IPS-20b (cell line): ENCODE measurements at regions not wholly inside any gene's neighbourhood (a gene's known extent, or its start where the extent isn't known, plus 50 kb on each side); places are given as distances from the start of the nearest gene placed in this dataset.

Experiments
- H3K27ac ChIP-seq: one replicate; pipeline ENCODE4 v1.5.1; 2013; ENCODE audit warnings: low read length
- H3K27me3 ChIP-seq: 2 replicates; pipeline ENCODE4 v1.6.1; 2013; ENCODE audit warnings: mild to moderate bottlenecking, low read length, inconsistent platforms; ENCODE audit not compliant: insufficient read depth
- H3K36me3 ChIP-seq: 2 replicates; pipeline ENCODE4 v1.6.1; 2013; ENCODE audit warnings: low read depth, mild to moderate bottlenecking, inconsistent platforms, low read length, moderate library complexity; ENCODE audit not compliant: insufficient read depth
- H3K4me1 ChIP-seq: 2 replicates; pipeline ENCODE4 v1.6.1; 2013; ENCODE audit warnings: mild to moderate bottlenecking, control low read depth, inconsistent platforms, low read length, moderate library complexity; ENCODE audit not compliant: insufficient read depth
- H3K4me3 ChIP-seq: 2 replicates; pipeline ENCODE4 v1.5.1; 2013; ENCODE audit warnings: mild to moderate bottlenecking, low read length, inconsistent platforms
- H3K9ac ChIP-seq: 2 replicates; pipeline ENCODE4 v1.6.1; 2013; ENCODE audit warnings: low read depth, mild to moderate bottlenecking, inconsistent platforms, low read length, moderate library complexity
- H3K9me3 ChIP-seq: 2 replicates; pipeline ENCODE4 v1.6.1; 2013; ENCODE audit warnings: mild to moderate bottlenecking, low read depth, low read length, inconsistent platforms; ENCODE audit not compliant: insufficient read depth

DNA sequence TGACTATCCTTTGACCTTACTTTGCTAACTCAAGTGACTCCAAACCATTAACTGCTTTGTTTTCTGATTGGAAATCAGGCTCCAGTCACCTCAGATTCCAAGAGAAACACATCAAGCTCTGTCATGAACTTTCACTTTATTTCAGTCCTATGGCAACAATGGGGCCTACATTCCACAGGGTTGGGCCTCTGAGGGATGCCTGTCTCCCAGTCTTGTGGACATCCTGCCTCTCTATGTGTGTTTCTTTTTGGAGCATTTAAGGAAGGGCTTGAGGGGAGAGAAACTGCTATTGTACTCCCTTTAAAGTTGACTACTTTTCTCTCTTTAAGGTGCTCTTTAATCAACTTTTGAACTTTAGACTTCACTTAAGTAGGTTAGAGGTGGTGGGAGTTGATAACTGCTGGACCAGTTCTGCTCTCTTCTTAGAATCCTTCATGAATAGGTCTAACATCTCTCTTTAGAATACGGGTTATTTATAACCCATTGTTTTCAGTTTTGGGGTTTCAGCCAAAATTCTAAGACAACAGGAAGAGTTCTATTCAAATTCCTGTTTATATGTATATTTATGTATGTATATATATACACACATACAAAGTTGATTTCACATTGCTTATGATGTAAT lies 274.3 kb upstream of the NR3C2 start:
- Histone ChIP-seq H3K9me3 (no peaks in the 10 kb centered on the region), H3K4me3 (no peak overlapping the region), H3K27ac (no peak overlapping the region), H3K36me3 (no peaks in the 10 kb centered on the region), H3K27me3 (no peaks in the 10 kb centered on the region), H3K9ac (no peak overlapping the region), H3K4me1 (no peaks in the 10 kb centered on the region)

DNA sequence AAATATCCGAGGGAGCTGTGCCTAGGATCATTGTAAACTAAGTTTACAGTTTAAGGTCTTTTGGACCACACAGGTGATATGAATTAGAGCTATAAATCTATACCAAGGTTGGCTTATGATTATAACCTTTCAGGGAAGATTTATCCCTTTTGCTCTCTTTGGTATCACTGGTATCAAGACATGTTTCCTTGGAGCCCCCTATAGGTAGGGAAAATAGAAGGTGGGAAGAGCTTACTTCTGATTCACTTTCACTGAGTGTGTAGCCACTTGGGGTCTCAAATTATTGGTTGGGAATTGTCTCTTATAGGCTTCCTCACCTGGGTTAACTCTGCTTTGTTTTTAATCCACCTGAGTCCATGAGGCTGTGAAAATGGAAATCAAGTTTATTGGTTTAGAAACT lies 262.1 kb upstream of the NR3C2 start:
- no peaks in the 10 kb centered on the region for H3K9me3 ChIP-seq
- no peak overlapping the region for H3K4me3 ChIP-seq
- no peak overlapping the region for H3K27ac ChIP-seq
- H3K36me3 ChIP-seq = no peaks in the 10 kb centered on the region
- H3K9ac ChIP-seq = no peak overlapping the region
- H3K4me1 ChIP-seq = no peaks in the 10 kb centered on the region
- no peaks in the 10 kb centered on the region for H3K27me3 ChIP-seq

DNA sequence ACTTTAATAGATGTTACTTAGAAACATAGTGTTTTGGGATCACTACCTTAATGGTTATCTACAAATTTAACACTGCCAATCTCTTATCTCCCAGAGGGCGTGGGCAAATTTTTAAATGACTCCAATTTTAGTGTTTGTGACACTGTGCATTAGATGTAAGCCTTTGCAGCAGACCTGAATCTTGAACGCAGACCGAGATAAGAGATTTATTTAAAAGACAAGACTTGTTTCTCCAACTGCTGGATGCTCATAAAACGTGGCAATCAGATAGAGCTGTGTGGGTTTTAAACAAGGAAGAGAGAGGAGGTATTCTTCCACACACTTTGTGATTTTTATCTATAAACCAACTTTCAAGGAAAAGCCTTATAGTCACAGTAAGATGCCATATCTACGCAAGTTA lies 252.5 kb upstream of the NR3C2 start:
- Histone ChIP-seq H3K9ac (no peak overlapping the region), H3K9me3 (no peaks in the 10 kb centered on the region), H3K36me3 (no peaks in the 10 kb centered on the region), H3K4me3 (no peak overlapping the region), H3K4me1 (no peaks in the 10 kb centered on the region), H3K27ac (no peak overlapping the region), H3K27me3 (no peaks in the 10 kb centered on the region)

DNA sequence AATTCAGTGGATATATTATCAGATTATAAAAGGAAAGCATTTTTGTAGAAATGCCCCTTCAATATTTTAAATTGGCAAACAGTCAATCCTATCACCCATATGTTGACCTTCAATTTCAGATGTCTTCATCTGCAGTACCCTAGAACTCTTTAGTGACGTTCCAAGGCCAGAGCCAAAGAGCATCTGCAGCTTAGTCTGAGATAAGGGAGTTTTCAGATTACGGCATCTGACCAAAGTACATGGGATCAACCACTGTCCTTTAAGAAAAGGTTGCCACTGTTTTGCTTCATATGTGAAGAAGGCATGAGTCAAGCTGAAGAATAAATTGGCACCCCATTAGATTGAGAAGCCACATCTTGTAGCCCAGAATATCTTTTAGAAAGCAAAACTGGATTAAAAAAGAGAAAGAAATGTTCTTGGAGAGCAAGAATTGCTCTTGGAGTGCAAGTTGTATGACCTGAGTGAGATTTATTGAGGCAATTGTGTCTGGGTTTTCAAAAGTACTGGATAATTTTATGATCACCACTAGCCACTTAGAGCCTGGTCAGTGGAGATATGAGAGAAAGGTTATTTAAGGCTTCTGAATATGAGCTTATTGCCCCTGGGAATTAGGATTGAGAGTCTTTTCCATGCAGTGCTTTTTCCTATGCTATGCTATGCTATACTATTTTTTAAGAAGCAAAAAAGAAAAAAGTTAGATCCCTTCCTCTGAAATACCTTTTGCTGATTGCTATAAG lies 251.9 kb upstream of the NR3C2 start:
- H3K27me3 ChIP-seq = no peaks in the 10 kb centered on the region
- H3K36me3 ChIP-seq = no peaks in the 10 kb centered on the region
- H3K9me3 ChIP-seq = no peaks in the 10 kb centered on the region
- H3K4me1 ChIP-seq = no peaks in the 10 kb centered on the region
- no peak overlapping the region for H3K27ac ChIP-seq
- H3K9ac ChIP-seq = no peak overlapping the region
- H3K4me3 ChIP-seq = no peak overlapping the region

DNA sequence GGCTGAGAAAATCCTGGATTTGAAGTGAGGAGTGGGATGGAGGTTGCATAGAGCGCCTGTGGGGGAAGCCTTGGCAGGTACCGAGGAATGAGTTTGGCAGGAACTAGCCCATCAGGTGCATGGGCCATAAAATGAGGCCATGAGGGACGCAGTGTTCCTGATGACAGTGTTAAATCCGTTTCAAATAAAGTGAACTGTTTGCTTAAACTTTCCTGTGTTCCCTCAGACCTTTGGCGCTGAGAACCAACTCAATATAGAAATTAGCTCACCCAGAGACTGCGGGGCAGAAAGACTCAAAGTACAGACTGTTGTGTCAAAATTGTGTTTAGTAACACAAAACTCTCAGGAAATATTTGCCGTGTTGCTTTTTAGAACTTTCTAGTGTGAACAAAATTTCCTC lies 250.0 kb upstream of the NR3C2 start:
- H3K27me3 ChIP-seq = no peaks in the 10 kb centered on the region
- no peak overlapping the region for H3K9ac ChIP-seq
- no peaks in the 10 kb centered on the region for H3K36me3 ChIP-seq
- H3K4me1 ChIP-seq = no peaks in the 10 kb centered on the region
- H3K4me3 ChIP-seq = no peak overlapping the region
- no peak overlapping the region for H3K27ac ChIP-seq
- H3K9me3 ChIP-seq = no peaks in the 10 kb centered on the region

DNA sequence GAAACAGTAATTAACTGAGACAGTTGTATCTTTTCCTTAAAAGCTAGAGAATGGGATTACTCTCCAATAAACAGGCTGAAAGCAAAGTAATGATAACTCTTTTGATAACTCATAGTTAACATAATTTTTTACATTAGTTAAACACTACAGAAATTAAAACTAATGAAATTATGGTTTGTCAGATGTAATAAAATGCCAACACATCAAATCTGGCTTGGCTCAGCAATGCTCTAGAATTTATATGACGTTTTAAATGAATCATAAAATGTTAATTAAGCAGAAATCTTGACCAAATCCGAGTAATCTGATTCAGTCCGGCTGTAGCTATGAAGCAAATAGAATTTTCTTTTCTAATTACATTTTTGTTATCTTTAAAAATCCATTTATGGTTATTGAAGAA lies 244.2 kb upstream of the NR3C2 start:
- Histone ChIP-seq H3K4me3 (no peak overlapping the region), H3K27me3 (no peaks in the 10 kb centered on the region), H3K4me1 (no peaks in the 10 kb centered on the region), H3K36me3 (no peaks in the 10 kb centered on the region), H3K27ac (no peak overlapping the region), H3K9ac (no peak overlapping the region), H3K9me3 (no peaks in the 10 kb centered on the region)

DNA sequence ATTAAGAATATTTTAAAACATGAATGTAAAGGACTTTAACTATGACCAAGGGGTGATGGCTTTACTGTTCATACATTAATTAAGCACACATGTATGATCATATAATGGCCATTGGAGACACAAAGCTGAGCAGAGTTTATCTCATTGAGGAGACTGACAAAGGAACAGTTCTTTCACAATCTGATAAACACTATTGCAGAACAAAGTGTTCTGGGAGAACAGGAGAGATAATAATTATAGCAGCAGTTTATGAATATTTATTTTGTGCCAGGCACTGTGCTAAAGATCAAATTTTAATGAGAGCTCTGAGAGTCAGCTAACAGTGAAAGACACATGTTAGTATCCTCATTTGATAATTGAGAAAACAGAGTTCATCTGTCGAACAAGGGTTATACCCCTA lies 242.4 kb upstream of the NR3C2 start:
- no peak overlapping the region for H3K4me3 ChIP-seq
- H3K4me1 ChIP-seq = no peaks in the 10 kb centered on the region

DNA sequence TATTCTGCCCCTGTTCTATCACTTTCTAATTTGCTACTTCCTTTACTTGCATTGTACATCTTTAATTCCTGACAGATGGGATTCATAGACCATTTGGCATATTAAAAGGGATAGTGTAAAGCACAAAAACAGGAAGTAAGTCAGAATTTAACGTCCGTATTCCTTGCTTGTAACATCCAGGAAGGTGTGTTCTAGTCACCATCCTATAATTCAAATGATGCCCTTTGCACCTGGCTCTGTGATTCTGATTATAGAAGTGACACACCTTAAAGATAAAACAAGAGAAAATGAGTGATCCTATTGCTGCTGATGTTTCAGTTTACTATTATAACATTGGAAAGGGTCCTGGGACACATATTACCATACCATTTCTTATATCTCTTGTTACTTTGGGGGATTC lies 238.7 kb upstream of the NR3C2 start:
- Histone ChIP-seq H3K36me3 (no peaks in the 10 kb centered on the region), H3K4me3 (no peak overlapping the region), H3K9me3 (no peaks in the 10 kb centered on the region), H3K4me1 (no peaks in the 10 kb centered on the region), H3K27me3 (no peaks in the 10 kb centered on the region), H3K9ac (no peak overlapping the region), H3K27ac (no peak overlapping the region)

More for the DNA sequence above, 242.4 kb upstream of the NR3C2 start:
- H3K27ac ChIP-seq = no peak overlapping the region
- H3K9me3 ChIP-seq = no peaks in the 10 kb centered on the region
- no peaks in the 10 kb centered on the region for H3K27me3 ChIP-seq
- no peaks in the 10 kb centered on the region for H3K36me3 ChIP-seq
- H3K9ac ChIP-seq = no peak overlapping the region

DNA sequence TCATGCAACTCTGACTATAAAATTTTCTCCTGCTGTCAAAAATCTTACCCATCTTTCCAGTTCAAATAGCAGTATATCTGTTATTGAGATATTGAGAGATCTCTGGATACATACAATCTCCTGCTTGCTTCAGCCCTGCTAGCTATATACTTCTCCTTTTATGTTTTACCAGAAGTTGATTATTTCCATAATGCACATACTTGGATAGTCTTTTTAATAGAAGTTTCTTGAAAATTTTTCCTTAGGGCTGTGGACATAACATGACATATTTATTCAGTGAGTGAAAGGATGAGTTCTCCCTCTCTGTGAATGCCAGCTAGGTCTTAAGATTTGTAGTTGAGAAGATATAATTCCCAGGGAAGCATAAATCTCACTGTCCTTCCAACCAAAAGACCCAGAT lies 234.1 kb upstream of the NR3C2 start:
- H3K27ac ChIP-seq = no peak overlapping the region
- H3K4me3 ChIP-seq = no peak overlapping the region
- no peaks in the 10 kb centered on the region for H3K4me1 ChIP-seq
- H3K27me3 ChIP-seq = no peaks in the 10 kb centered on the region
- no peak overlapping the region for H3K9ac ChIP-seq
- H3K36me3 ChIP-seq = no peaks in the 10 kb centered on the region
- H3K9me3 ChIP-seq = no peaks in the 10 kb centered on the region

DNA sequence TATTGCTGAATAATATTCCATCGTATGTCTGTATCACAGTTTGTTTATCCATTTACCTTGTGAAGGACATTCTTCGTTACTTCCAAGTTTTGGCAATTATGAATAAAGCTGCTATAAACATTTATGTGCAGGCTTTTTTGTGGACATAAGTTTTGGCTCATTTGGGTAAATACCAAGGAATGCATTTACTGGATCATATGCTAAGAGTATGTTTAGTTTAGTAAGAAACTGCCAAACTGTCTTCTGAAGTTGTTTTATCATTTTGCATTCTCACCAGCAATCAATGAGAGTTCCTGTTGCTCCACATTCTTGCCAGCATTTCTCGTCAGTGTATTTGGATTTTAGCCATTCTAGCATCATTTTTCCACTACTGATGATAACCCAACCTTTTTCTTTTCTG lies 232.7 kb upstream of the NR3C2 start:
- Histone ChIP-seq H3K36me3 (no peaks in the 10 kb centered on the region), H3K4me3 (no peak overlapping the region), H3K9me3 (no peaks in the 10 kb centered on the region), H3K27ac (no peak overlapping the region), H3K9ac (no peak overlapping the region), H3K27me3 (no peaks in the 10 kb centered on the region), H3K4me1 (no peaks in the 10 kb centered on the region)

DNA sequence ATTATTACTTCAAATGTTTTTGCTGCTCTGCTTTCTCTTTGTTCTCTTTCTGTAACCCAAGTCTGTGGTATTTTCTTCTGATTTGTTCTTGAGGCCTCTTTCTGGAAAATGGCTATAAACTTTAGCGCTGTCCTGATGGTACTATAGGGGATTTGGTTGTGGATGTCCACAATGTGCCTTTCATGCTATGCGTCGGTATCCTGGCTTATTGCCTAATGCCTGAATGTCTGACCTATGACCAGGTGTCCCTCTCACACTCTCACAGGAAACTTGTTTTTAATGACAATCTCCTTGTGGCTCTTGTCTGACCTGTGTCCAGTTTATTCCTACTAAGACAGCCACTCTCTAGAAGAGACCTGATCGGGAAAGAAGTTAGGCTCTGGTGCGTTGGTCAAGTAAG lies 222.4 kb upstream of the NR3C2 start:
- H3K36me3 ChIP-seq = no peaks in the 10 kb centered on the region
- H3K4me3 ChIP-seq = no peak overlapping the region
- H3K27me3 ChIP-seq = no peaks in the 10 kb centered on the region
- H3K4me1 ChIP-seq = no peaks in the 10 kb centered on the region
- no peak overlapping the region for H3K9ac ChIP-seq
- no peaks in the 10 kb centered on the region for H3K9me3 ChIP-seq
- no peak overlapping the region for H3K27ac ChIP-seq

DNA sequence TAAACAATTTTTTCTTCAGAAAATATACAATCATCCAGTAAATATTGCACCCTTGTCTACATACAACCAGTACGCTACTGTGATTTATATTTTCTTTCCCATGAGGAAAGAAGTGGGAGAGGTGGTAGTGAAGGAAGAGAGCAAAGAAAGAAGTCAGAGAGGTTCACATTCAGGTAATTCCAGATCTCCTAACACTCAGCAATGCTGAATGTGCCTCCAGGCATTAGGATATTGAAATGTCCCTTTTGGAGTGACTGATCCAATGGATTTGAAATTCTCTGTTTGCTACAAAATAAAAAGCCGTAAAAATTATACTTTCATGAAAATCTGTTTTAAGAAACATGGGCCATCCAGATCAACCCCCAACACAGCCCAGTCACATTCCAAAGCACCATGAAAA lies 211.9 kb upstream of the NR3C2 start:
- no peaks in the 10 kb centered on the region for H3K36me3 ChIP-seq
- no peaks in the 10 kb centered on the region for H3K4me1 ChIP-seq
- H3K27ac ChIP-seq = no peak overlapping the region
- no peaks in the 10 kb centered on the region for H3K9me3 ChIP-seq
- no peaks in the 10 kb centered on the region for H3K27me3 ChIP-seq
- no peak overlapping the region for H3K9ac ChIP-seq
- no peak overlapping the region for H3K4me3 ChIP-seq
